Gastroesophageal sphincter (tissue), 2 donors: ENCODE measurements at regions not wholly inside any gene's neighbourhood (a gene's known extent, or its start where the extent isn't known, plus 50 kb on each side); places are given as distances from the start of the nearest gene placed in this dataset.

Experiments used
- EP300 ChIP-seq: sonication (generic); formaldehyde crosslinking; IDR thresholded peaks from one replicate; pipeline ENCODE4 v1.6.1; 2017; ENCODE audit warnings: antibody characterized with exemption, mild to moderate bottlenecking
- POLR2AphosphoS5 ChIP-seq: sonication (generic); formaldehyde crosslinking; IDR thresholded peaks from one replicate; pipeline ENCODE4 v1.6.1; 2017; ENCODE audit warnings: antibody characterized with exemption

DNA sequence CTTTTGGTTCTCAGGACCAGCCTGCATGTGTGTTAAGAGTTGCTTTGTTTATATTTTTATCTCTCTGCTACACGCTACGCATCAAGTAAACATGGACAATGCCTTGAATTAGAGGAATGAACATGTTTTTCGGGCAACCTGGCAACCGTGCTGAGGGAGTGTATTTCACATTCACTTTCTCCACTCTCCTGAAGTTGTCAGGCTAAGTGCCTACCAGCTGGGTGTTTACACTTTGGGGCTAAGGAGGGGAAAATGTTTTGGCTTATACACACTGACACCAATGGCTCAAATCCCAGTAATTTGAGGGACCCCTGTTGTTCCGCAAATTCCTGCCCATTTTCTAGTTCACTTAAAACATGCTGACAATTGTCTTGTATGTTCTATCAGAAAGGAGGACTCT, 141.5 kb upstream of the PDE7B start:
- TF ChIP-seq EP300 (no peak), POLR2AphosphoS5 (no peak)
